NOMO-1 treated with DMSO at 0.1 percent for 48 hours (cell line): ENCODE measurements at regions not wholly inside any gene's neighbourhood (a gene's known extent, or its start where the extent isn't known, plus 50 kb on each side); places are given as distances from the start of the nearest gene placed in this dataset.
"Not testable (repeated sequence)": the region's sequence is repeated elsewhere in the genome, so short reads cannot be mapped to it uniquely, and the experiment has no call there.

Experiments
- DNase-seq: peaks from one replicate; lab custom pipeline; 2025; ENCODE audit not compliant: unreplicated experiment; lab: John Stamatoyannopoulos, UW

DNA sequence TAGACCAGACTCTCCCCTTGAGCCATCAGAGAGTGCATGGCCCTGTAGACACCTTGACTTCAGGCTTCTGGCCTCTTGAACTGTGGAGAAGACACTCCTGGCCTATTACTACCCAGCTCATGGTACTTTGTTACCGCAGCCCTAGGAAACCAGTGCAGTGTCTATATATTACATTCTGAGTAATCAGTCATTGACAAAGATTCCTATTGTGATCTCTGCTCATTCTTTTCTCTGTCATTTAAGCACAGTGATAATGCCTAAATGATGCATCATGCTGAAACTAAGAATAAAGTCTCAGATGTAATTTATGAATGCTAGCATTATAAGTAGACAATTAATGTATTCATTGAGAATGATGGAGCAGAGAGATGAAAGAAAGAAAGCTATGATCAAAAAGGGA lies 603.5 kb downstream of the SOCS6 start:
- DNase-seq, result no peak

- no peak for DNase-seq
These were observed 581.4 kb downstream of the SOCS6 start for GRCh38 chr18:70870292-70870691.

- no peak for DNase-seq
These were observed 559.5 kb downstream of the SOCS6 start for GRCh38 chr18:70848329-70848728.

- no peak for DNase-seq
These were observed 551.8 kb downstream of the SOCS6 start for GRCh38 chr18:70840649-70841048.

- no peak for DNase-seq
These were observed 538.8 kb downstream of the SOCS6 start for GRCh38 chr18:70827632-70828031.

DNA sequence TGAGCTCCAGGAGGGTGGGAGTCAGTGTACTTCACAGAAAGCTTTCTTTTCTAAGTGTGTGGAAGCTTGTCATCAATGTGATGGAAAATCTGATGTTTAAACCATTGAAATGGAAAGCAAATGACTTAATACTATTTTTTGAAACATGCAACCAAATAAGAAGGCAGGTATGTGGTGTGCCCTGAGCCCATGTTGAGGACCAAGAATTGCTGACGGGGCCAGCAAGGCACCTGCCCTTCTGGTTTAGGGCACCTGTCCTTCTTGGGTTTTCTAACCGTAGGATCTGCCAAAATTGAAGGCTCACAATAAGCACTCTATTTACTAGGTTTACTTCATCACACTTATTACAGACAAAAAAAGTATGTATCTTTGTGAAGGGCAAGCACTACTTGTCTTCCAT lies 537.7 kb downstream of the SOCS6 start:
- no peak for DNase-seq

GRCh38 chr18:70822691-70823090 lies 533.8 kb downstream of the SOCS6 start:
- DNase-seq, result no peak

DNA sequence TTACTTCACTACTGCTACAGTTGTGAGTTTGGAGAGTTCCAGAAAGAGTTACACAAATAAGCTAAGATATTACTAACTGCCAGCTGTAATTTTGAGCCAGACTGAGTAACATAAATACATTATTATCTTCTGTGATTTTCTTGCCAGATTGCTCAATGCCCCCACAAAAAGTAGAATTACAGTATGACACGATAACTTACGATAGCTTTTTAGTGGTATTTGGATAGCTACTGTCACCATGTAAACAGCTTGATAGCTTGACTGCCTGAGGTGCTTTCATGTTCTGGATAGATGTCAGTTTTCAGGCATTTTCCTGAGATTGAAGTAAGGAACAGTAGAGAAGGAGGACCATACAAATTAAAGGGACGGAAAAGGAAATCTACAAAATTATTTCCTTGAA lies 533.3 kb downstream of the SOCS6 start:
- DNase-seq, result no peak

GRCh38 chr18:70808481-70809056 lies 519.7 kb downstream of the SOCS6 start:
- DNase-seq, result no peak

- peak; percentile 5 for DNase-seq
These were observed 493.1 kb downstream of the SOCS6 start for GRCh38 chr18:70781860-70782453.

DNA sequence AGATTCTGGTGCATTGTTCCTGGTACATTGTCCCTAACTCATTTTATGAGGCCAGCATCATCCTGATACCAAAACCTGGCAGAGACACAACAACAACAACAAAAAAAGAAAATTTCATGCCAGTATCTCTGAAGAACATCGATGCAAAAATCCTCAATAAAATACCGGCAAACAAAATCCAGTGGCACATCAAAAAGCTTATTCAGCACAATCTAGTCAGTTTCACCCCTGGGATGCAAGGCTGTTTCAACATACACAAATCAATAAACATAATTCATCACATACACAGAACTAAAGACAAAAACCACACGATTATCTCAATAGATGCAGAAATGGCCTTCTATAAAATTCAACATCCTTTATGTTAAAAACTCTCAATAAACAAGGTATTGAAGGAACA lies 477.4 kb downstream of the SOCS6 start:
- DNase-seq, result not testable (repeated sequence)

GRCh38 chr18:70762812-70763211 lies 474.0 kb downstream of the SOCS6 start:
- DNase-seq, result no peak

DNA sequence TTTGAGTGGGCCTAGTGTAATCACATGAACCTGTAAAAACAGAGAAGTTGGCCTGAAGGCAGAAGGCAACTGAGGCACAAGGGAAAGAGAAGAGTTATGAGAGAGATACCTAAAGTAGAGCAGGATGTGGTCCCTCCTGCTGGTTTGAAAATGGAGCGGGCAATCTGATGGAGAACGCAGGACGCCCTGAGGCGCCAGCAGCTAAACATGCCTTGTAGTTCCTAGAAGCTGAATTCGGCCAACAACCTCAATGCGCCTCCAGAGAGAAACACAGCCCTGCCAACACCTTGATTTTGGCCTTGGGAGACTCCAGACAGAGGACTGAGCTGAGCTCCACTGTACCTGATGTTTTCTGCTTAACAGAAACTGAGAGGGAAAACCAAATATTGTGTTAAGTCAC lies 469.9 kb downstream of the SOCS6 start:
- DNase-seq, result no peak

- no peak for DNase-seq
These were observed 465.6 kb downstream of the SOCS6 start for GRCh38 chr18:70754486-70754885.

- no peak for DNase-seq
These were observed 444.1 kb downstream of the SOCS6 start for GRCh38 chr18:70732916-70733315.

DNA sequence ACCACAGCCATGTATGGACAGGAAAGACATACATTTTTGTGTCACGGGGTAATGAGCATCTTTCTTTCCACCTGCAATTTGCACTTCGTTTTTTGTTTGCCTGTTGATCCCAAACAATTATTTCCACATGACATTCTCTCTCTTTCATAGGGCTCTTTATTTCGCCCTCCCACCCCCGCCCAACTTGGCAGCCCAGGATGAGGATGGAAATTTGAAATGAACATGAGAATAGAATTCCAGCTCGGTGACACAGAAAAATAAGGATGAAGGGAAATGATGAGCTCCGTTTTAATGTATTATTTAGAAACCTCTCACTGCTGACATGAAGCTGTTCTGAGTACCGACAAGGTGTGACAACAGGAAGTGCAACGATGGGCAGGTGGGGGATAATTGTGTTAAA lies 443.3 kb downstream of the SOCS6 start:
- DNase-seq, result no peak

DNA sequence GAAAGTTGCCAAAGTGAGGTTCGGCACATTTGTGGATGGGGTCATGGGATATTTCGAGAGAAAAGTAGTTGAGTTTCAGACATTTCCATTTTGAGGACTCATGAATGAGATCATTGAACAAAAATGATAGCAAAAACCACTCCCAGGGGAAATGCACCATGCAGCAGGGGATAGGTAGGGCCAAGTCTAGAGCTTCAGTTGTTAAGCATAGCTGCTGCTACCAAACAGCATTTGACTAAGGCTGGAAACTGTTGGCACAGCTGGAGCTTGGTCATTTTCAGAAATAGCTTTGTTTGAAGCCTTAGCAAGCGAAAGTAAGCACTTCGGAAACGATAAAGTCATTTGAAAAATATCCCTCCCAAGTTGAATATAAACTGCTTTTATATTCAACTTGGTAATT lies 431.8 kb downstream of the SOCS6 start:
- no peak for DNase-seq

DNA sequence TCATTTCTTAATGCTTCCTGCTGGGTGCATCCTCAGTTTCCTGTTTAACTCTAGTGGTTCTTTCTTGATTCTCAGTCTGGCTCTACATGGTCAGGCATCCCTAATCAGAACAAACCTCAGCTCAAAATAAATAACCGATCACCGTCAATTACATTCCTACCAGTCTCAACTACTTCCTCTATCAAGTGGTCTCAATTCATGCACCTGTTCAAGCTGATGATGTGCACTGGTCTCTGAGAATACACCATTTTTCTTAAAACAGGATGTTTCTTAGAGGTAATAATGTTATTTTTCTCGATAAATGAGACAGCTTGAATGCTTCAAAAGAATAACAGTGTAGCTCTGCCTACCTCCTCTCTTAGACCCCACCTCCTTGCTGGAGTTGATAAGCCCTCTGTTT lies 420.9 kb downstream of the SOCS6 start:
- no peak for DNase-seq

DNA sequence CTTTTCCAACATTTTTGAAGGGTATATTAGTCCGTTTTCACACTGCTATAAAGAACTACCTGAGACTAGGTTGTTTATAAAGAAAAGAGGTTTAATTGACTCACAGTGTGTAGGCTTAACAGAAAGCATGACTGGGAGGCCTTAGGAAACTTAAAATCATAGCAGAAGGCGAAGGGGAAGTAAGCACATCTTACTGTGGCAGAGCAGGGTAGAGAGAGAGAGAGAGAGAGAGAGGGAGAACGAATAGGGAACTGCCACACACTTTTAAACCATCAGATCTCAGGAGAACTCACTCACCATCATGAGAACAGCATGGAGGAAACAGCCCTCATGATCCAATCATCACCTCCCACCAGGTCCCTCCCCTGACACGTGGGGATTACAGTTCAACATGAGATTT lies 420.3 kb downstream of the SOCS6 start:
- no peak for DNase-seq

- DNase-seq, result no peak
These were observed 417.1 kb downstream of the SOCS6 start for GRCh38 chr18:70705831-70706416.

DNA sequence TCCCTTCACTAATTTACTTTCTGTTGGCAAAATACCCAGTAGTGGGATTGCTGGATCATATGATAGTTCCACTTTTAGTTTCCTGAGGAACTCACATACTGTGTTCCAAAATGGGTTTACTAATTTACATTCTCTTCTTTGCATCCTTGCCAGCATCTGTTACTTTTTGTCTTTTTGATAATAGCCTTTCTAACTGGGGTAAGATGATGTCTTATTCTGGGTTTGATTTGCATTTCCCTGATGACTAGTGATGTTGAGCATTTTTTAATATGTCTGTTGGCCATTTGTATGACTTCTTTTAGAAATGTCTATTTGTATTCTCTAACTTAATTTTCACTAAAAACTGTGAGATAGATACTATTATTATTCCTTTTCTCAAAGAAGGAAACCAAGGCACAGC lies 411.7 kb downstream of the SOCS6 start:
- DNase-seq, result no peak

GRCh38 chr18:70698574-70698973 lies 409.7 kb downstream of the SOCS6 start:
- DNase-seq, result no peak

- DNase-seq, result no peak
These were observed 404.4 kb downstream of the SOCS6 start for GRCh38 chr18:70693246-70693645.
